HS-5 (cell line): ENCODE measurements at regions not wholly inside any gene's neighbourhood (a gene's known extent, or its start where the extent isn't known, plus 50 kb on each side); places are given as distances from the start of the nearest gene placed in this dataset.
"Not testable (repeated sequence)": the region's sequence is repeated elsewhere in the genome, so short reads cannot be mapped to it uniquely, and the experiment has no call there.

Experiments
- DNase-seq: peaks from one replicate; pipeline ENCODE4 v3.0.0-alpha.2; 2012; ENCODE audit warnings: low read depth

DNA sequence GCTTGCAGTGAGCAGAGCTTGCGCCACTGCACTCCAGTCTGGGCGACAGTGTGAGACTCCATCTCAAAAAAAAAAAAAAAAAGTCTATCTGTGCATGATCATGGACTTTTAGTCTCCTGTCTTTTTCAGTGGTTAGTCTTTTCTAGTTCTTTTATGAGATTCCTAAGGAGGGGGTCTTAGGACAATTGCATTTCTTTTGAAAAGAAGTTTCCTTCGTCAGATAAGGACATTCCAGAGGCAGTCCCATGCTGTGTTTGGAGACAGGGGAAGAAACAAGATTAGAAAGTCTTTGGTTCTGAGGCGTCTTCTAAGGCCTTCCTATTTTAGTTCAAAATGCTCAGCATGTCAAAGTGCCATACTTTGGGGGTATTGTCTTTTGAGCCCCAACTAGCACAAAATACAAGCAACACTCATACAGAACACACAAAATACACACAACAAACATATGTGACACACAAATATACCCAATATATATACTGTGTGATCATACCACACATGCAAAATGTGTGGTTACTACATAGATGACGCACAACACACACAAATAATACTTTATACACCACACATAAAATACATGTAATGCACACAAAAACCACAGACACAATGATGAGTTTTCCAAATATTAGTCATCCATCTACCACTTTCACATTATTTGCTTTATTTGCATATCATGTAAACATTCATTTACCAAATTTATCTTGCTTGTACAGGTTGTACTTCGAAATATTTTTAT, 394.5 kb downstream of the SPATA31D1 start:
- no peak for DNase-seq

DNA sequence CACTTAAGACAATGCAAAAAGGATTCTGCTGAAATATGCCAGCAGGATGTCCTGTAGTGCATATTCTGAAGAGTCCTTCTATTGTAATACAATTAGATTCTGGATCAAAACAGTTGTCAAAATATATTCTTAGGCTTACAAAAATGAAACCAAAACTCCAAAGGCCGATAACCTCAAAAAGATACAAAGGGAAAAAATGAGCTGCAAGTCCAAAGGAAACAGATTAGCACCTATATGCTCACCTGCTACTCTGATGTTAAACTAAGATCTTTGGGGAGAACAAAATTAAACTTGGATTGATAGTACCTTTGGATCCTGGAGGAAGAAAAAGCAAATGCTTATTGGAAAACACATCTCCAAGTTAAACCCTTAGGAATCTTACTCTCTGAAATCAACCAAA, 397.1 kb downstream of the SPATA31D1 start:
- DNase-seq, result no peak

DNA sequence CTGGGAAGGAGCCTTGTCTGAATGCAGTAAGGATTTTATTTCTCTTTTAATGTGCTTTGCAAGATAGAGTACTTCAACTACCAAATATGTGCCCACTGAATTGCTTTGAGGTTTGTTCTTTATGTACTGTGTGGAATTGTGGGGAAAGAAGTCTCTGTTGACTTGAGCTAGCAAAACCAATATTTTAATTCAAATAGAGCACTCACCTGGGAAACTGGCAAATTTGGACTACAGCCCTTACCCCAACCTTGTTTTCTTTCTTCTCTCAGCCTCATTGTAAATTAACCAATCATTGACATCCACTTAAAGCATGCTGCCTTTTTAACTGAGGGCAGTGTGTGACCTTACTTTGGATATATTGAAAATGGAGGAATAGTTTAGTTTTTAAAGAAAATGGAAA, 409.0 kb downstream of the SPATA31D1 start:
- DNase-seq, result no peak

DNA sequence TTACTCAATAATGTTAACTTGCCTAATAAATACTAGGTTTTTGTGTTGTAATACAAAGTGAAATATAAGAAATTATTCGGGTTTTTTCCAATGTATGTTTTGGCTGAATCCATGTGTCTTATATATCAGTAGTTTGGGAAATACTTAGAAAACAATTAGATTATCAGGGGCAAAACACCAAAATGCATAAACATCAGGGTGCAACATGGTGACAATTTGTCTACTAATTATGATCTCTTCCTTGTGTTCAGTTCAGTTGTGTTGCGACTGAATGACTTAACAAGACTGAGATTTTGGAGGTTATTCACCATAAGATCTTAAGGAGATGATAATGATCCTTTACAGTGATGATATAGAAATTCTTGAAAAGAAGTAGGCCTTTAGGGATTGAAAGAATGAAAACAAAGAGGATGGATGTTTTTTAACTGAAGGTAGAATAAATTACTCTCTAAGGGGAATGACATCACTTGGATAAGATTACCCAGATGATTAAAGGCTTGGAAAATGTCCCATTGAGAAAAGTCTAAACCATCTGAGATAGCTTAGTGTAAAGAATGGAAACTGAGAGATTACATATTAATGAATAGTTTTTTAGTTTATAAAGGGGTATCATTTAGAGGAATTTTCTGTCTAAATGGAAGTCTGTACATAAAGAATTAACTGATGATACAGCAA, 415.8 kb downstream of the SPATA31D1 start:
- no peak for DNase-seq

DNA sequence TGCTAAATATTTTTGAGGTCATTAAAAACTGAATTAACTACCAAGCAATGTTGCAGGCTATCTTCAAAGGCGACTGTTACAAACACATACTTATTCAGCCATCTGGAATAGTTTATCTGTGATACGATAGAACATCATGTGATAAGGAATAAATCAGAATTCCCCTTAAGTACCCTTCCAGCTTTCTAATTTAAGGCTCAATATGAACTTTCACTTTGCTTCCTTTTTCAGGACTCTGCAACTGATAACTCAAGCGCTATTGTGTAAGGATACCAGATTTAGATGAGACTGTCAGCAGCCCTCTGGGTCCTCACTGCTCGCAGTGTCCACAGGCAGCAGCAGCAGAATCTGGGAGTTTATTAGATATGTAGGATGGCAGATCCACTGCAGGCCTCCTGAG, 416.3 kb downstream of the SPATA31D1 start:
- DNase-seq, result no peak

DNA sequence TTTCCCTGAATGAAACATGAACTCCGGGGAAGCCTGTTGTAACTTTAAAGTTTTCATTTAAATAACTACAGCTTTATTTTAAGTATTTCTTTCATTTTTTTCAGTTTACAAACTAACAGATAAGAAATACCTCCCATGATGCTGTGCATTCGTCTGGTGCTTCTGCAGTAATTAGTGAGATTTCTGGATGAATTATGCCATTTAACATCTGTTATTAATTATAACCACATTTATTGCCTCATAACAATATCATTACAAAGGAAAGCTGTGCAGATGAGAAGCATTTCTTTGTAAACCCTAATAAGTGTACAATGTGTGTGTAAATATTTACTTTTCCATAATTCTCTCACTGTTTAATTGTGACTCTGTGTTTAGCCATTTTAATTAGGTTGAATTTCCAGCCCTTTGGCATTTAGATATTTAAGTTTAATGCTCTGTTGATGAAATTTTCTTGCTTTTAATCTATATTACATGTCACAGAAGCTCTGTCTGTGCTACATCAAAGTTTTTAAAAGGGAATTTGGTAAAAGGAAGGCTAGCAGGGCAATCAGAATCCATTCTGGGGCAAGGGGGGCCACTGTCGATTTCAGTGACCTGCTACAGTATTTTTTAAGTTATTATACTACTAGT, 418.0 kb downstream of the SPATA31D1 start:
- no peak for DNase-seq

DNA sequence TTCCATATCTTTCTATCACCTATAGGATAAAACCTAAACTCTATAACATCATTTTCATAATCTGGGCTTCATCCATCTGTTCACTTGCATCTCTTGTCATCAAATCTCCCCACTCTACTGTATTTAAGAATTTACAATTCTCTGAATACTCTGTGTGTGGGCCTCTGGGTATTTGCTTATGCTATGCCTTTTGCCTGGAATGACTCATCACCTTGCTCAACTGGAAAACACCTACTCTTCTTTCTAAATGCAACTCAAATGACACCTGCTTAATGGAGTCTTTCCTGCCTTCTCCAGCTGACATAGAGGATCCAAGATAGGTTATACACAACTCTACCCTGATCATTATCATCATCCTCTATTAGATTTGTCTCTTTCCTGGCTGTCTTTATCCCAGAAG, 421.7 kb downstream of the SPATA31D1 start:
- DNase-seq, result no peak

DNA sequence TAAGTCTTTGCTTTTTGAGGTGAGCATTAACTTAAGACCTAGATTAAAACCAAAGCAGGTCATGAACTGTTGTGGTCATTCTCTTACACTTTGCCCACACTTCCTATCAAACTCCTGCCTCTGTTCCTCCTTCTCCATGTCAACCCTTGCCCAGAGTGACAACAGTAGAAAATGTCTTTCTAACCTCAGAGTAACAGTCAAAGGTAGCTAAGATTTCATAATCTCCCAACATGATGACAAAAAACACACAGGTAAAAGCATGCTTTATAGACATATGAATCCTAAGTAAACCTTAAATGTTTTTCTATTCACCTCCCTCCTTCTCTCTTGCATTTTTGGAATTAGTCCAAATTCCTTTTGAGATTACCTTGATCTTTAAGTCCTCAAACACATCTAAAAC, 422.3 kb downstream of the SPATA31D1 start:
- DNase-seq, result no peak

DNA sequence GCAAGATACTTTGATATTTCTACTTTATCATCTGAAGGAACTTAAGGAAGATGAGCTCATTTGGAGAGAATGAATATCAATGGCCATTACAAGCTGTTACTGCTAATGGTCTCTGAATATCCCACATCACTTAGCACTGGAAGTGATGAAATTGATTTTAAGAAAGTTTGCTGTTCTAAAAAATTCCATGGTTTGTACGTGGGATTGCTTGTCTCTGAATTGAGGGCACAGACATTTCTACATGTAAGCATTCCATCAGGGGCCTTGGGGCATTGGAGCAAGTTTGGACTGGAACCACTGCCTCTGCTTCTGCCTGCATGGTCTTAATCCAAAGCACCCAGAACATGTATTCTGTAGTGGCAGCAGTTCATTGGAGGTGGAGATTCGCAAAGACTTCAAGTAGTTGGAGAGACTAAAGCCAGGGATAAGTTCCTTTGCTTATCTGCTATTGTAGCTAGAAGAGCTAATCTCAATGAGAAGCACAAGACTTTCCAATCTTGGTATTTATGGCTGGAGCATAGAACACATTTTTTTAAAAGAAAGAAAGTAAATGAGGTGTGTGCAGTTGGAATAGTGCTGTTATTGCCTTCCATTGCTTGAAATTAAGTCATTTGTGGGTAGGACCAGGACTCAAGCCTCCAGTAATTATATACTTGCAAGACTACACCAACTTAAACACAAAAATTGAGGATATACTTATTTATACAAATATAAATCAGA, 424.2 kb downstream of the SPATA31D1 start:
- DNase-seq, result no peak

DNA sequence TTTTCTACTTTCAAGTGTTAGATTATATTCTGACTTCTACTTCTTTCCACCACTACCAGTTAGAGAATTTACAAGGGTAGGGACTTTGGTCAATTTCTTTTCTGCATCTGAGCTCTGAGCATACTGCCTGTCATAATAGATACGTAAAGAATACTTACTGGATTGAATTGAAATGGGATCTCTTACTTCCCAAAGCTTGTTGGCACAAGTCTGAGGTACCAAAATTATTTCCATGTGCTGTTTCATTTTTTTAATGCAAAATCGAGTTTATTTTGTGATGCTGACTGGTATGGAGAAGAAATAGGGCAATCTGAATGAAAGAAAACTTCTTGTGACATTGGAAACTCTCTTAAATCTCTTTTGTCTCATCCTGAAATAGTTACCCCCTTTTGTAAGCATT, 428.9 kb downstream of the SPATA31D1 start:
- DNase-seq, result no peak

DNA sequence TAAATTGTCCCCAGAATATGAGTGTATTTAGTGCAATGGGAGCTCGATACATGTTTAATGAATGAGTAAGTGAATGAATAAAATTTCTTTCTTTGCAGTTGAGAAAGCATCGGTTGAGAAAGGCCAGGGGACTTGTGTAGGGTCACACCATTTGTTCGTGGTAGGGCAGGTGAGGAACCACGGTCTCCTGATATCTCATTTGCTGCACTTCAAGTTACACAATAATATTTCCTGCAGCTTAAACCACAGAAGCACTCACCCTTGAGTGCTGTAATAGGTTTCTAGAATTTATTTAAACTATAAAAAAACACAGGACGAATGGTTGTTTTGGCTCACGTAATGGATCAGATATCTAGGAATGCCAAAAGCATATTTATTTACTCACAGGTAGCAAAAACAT, 429.8 kb downstream of the SPATA31D1 start:
- no peak for DNase-seq

DNA sequence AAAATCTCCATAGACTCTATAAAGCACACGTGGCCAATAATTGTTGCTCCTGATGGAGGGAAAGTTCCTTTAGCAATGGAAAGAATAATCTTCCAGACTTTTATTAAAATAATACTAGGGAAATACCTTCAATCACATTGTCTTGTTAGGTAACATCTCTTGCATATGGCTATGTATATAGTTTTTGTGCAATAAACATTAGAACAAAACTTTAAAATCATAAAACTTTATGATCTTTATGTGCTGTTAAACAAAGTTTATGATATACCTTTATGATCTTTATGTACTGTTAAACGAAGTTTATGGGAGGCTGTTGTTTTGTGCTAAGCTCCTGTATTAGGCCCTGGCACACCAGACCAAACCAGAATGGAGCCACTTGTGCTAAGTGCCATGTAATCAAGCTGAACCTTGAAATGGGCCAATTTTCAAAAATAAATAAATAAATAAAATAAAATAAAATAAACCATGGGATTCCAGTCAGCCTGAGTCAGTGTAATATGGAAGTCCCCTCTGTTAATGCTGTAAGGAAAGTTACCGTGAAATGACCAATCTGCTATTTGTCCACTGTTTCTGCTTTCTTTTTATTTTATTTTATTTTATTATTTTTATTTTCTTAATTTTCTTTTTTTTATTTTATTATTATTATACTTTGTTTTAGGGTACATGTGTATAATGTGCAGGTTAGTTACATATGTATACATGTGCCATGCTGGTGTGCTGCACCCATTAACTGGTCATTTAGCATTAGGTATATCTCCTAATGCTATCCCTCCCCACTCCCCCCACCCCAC, 431.3 kb downstream of the SPATA31D1 start:
- DNase-seq, result no peak

DNA sequence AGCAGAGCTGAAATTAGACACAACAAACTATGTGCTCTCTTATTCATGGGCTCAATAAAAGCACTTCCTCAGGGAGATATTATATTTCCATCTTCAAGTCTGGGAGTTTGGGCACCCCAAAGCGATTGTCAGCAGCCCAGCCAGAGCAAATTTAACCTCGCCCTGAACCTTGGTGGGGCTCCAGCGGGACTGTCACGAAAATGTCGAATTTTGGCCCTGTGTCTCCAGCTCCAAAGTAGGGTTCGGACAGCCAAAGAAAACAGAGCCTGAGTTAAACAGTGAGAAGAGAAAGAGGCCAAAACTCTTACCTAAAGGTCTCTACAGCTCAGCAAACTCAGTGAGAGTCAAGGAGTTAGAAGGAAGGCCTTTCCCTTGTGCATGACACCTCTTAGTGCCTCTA, 432.9 kb downstream of the SPATA31D1 start:
- DNase-seq, result no peak

DNA sequence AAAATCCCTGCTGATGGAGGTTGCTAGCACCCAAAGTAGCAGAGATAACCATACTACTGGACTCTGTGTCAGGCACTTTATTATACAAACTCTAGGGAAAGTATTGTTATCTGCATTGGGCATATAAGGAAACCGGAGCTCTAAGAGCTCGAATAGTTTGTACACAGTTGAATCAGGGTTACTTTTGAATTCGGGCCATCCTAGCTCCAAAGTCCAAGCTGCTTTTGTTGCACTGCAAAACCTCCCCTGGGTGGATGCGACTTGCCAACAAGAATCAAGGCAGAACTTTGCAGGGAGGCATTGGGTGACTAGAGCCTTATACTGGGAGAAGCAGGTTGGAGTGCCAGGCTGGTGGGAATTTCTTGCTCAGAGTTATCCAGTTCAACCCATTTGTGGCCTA, 435.1 kb downstream of the SPATA31D1 start:
- DNase-seq, result no peak

DNA sequence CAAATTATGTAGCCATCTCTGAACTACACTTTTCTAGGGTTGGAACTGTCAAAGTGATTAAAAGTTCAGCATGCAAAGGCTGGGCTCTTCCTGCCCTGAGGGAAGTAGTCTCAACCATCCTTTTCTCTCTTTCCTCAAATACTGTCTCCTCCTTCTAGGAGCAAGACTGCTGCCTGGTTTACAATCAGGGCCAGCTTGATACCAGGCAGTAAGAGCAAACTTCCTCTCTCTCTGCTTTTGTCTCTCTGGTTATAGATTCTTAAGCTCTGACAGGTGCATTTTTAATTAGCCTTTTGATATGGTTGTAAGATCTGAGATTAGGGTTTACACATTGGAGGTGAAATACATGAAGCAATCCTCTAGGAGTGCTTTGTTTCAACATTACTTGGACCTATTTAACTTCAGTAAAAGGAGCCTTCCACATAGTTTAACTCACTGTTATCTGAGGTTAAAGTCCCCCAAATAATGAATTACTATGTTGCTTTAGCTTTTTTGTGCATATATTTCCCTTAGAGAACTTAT, 436.1 kb downstream of the SPATA31D1 start:
- DNase-seq, result no peak

DNA sequence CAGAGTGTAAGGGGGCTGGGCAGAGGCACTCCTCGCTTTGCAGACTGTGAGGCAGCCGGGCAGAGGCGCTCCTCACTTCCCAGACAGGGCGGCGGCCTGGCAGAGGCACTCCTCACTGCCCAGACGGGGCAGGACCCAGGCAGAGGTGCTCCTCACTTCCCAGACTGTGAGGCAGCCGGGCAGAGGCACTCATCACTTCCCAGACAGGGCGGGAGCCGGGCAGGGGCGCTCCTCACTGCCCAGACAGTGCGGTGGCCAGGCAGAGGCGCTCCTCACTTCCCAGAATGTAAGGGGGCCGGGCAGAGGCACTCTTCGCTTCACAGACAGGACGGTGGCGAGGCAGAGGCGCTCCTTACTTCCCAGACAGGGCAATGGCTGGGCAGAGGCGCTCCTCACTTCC, 442.5 kb downstream of the SPATA31D1 start:
- no peak for DNase-seq

DNA sequence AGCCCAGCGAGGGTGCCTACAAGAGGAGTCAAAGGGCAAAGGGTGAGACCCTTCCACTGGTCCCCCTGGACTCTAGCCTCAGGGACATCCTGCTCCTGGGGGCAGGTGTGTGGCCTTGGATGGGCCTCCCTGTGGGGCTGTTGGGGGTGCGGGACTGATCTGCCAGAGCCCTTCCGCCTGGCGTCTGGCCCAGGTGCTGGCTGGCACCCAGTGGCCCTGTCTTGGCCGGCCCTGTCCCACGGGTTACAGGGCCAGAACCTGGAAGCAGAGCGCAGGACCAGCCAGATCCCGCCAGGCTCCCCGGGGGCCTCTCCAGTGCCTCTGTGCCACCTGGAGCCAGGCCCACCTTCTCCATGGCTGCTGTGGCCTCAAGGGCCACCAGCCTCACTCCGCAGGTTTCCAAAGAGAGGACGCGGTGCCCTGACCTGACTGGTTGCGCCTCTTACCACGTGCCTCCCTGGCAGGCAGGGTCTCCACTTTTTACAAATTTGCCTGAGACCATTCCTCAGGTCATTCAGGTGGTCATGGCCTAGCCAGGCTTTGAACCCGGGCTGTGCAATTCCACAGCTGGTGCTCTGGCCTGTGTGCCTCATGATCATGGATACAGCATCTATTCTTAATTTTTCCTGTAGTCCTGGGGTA, 444.8 kb downstream of the SPATA31D1 start:
- DNase-seq, result not testable (repeated sequence)

DNA sequence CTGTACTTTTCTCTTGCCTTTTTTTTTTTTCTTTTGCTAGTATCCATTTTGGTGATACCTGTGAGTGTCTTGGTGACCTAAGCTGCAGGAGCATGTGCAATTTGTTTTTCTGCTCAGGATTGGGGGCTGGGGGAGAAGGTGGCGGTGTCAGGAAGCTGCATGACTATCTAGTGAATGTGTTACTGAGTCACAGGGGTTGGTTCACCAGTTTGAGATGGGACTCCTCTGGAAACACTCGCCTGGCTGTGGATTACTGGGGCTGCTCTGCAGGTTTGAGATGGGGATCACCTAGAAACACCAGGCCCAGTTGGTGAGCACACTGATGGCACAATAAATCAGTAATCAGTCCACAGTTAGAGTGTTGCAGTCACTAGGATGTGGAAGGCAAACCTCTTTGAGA, 447.9 kb downstream of the SPATA31D1 start:
- no peak for DNase-seq

DNA sequence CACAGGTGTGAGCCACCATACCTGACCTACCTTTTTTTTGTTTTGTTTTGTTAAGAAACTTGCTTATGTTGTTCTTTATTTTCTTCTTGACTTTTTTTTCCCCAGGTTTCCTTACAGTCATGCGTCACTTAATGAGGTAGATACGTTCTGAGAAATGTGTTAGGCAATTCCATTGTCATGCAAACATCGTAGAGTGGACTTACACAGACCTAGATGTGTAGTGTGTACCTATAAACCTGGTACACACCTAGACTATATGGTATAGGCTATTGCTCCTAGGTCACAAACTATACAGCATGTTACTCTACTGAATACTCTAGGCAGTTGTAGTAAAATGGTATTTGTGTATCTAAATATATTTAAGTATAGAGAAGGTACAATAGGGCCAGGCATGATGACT, 448.6 kb downstream of the SPATA31D1 start:
- DNase-seq, result not testable (repeated sequence)

DNA sequence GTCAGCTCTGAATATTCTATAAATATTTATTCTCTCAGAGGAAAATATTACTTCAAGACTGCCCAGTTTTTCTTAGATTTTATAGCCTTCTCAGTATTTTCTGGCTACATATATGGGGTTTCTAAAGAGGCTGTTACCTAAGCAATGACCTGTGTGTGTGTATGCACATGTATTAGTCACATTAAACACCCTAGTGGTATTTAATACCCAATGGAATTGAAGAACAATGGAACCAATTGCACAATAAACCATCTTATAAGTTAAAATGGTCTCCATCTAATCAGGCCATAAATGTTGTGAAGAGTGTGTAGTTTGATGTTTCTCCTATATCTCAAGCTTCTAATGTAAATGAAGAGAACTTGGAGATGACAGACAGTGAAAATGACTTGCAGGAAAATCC, 450.0 kb downstream of the SPATA31D1 start:
- DNase-seq, result no peak

DNA sequence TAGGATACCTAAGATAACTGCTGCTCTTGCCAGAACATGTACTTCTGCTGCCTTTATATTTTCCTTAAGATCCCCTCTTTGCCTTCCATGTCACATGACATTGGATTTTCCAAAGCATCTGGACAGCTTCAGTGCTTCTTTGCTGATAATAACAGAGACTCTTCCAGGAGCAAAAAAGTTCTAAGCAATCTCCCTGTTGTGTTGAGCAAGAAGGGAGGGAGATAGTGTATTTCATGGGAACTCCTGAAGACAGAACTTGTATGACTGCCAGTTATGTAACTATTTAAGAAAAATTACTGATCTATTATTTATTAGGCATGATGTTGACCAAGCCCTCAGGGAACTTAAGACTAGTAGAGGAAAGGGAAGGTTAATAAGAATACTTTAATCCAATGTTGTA, 454.7 kb downstream of the SPATA31D1 start:
- no peak for DNase-seq
